Activated naive CD4-positive, alpha-beta T cell treated with anti-CD3 and anti-CD28 coated beads, Interleukin-2, amount 50 U/mL, for 72 hours (primary cell): ENCODE measurements at regions not wholly inside any gene's neighbourhood (a gene's known extent, or its start where the extent isn't known, plus 50 kb on each side); places are given as distances from the start of the nearest gene placed in this dataset.

ENCODE experiments used
- ATAC-seq, 2 donors: fragments of 150-1000 bp; cut with Tn5 transposase; 2 replicates each; pipeline ENCODE4 v1.10.0; 2021; ENCODE audit warnings: mild to moderate bottlenecking in 2 of 2, moderate library complexity in 2 of 2
- DNase-seq, 2 donors: peaks; one replicate each; pipeline ENCODE4 v3.0.0; 2021 to 2022; ENCODE audit warnings: low spot score in 2 of 2
- H3K27ac Mint-ChIP-seq, 2 donors: one replicate each; pipeline ENCODE4 v1.8.0; 2022; ENCODE audit warnings: mild to moderate bottlenecking in 2 of 2, mixed read lengths in 2 of 2
- H3K36me3 Mint-ChIP-seq, 2 donors: one replicate each; pipeline ENCODE4 v1.8.0; 2022; ENCODE audit warnings: mixed read lengths in 2 of 2
- H3K9me3 Mint-ChIP-seq, 2 donors: one replicate each; pipeline ENCODE4 v1.8.0; 2022; ENCODE audit warnings: mixed read lengths in 2 of 2

GRCh38 chr3:80099559-80100066, 331.8 kb upstream of the ROBO1 start:
- DNase-seq (no peak), ATAC-seq (no peak)
- no peaks in the 10 kb centered on the region for H3K36me3 Mint-ChIP-seq
- H3K27ac Mint-ChIP-seq, result no peak overlapping the region
- H3K9me3 Mint-ChIP-seq, result peaks cover 6 to 9% of the 10 kb centered on the region in 2 donors

- Mint-ChIP-seq H3K36me3 (no peaks in the 10 kb centered on the region), H3K27ac (no peak overlapping the region), H3K9me3 (peaks cover 7 to 10% of the 10 kb centered on the region in 2 donors)
- DNase-seq (no peak), ATAC-seq (no peak)
These were observed 329.9 kb upstream of the ROBO1 start for GRCh38 chr3:80097674-80098073.

- ATAC-seq (no peak), DNase-seq (no peak)
- Mint-ChIP-seq H3K27ac (no peak overlapping the region), H3K36me3 (no peaks in the 10 kb centered on the region), H3K9me3 (peaks cover 7 to 10% of the 10 kb centered on the region in 2 donors)
These were observed 329.1 kb upstream of the ROBO1 start for GRCh38 chr3:80096909-80097308.

GRCh38 chr3:80094589-80094988, 326.8 kb upstream of the ROBO1 start:
- H3K36me3 Mint-ChIP-seq, result no peaks in the 10 kb centered on the region
- DNase-seq (no peak), ATAC-seq (no peak)
- H3K27ac Mint-ChIP-seq, result no peak overlapping the region
- H3K9me3 Mint-ChIP-seq, result peaks cover 7 to 8% of the 10 kb centered on the region in 2 donors

GRCh38 chr3:80087767-80088166, 320.0 kb upstream of the ROBO1 start:
- H3K9me3 Mint-ChIP-seq, result peaks cover 7 to 11% of the 10 kb centered on the region in 2 donors
- H3K27ac Mint-ChIP-seq, result no peak overlapping the region
- ATAC-seq (no peak), DNase-seq (no peak)
- H3K36me3 Mint-ChIP-seq, result no peaks in the 10 kb centered on the region

- Mint-ChIP-seq H3K9me3 (peaks cover 7 to 15% of the 10 kb centered on the region in 2 donors), H3K36me3 (no peaks in the 10 kb centered on the region), H3K27ac (no peak overlapping the region)
- ATAC-seq (no peak), DNase-seq (no peak)
These were observed 318.6 kb upstream of the ROBO1 start for GRCh38 chr3:80086426-80086825.

- no peak overlapping the region for H3K27ac Mint-ChIP-seq
- DNase-seq (no peak), ATAC-seq (no peak)
- H3K36me3 Mint-ChIP-seq, result no peaks in the 10 kb centered on the region
- H3K9me3 Mint-ChIP-seq, result peaks cover 19 to 24% of the 10 kb centered on the region in 2 donors
These were observed 312.1 kb upstream of the ROBO1 start for GRCh38 chr3:80079886-80080285.

GRCh38 chr3:80068459-80068858, 300.7 kb upstream of the ROBO1 start:
- Mint-ChIP-seq H3K27ac (no peak overlapping the region), H3K9me3 (peaks cover 25% of the 10 kb centered on the region in 2 donors), H3K36me3 (peaks cover 0 to 4% of the 10 kb centered on the region in 2 donors)
- DNase-seq, result no peak
- ATAC-seq, result no peak

- no peak for ATAC-seq
- Mint-ChIP-seq H3K36me3 (peaks cover 0 to 7% of the 10 kb centered on the region in 2 donors), H3K9me3 (peaks cover 16 to 27% of the 10 kb centered on the region in 2 donors), H3K27ac (no peak overlapping the region)
- DNase-seq, result no peak
These were observed 295.7 kb upstream of the ROBO1 start for GRCh38 chr3:80063535-80063934.

- H3K36me3 Mint-ChIP-seq, result peaks cover 0 to 4% of the 10 kb centered on the region in 2 donors
- DNase-seq (no peak), ATAC-seq (no peak)
- H3K27ac Mint-ChIP-seq, result no peak overlapping the region
- H3K9me3 Mint-ChIP-seq, result peaks cover 7 to 27% of the 10 kb centered on the region in 2 donors
These were observed 292.9 kb upstream of the ROBO1 start for GRCh38 chr3:80060664-80061063.

- Mint-ChIP-seq H3K27ac (no peak overlapping the region), H3K36me3 (no peaks in the 10 kb centered on the region), H3K9me3 (peaks cover 17 to 18% of the 10 kb centered on the region in 2 donors)
- ATAC-seq (no peak), DNase-seq (no peak)
These were observed 287.5 kb upstream of the ROBO1 start for GRCh38 chr3:80055306-80055705.

- H3K27ac Mint-ChIP-seq, result no peak overlapping the region
- no peak for ATAC-seq
- H3K9me3 Mint-ChIP-seq, result peaks cover 10 to 18% of the 10 kb centered on the region in 2 donors
- peaks cover 0 to 4% of the 10 kb centered on the region in 2 donors for H3K36me3 Mint-ChIP-seq
- DNase-seq, result no peak
These were observed 284.5 kb upstream of the ROBO1 start for GRCh38 chr3:80052271-80052670.

- Mint-ChIP-seq H3K9me3 (peaks cover 10 to 18% of the 10 kb centered on the region in 2 donors), H3K27ac (no peak overlapping the region), H3K36me3 (peaks cover 0 to 4% of the 10 kb centered on the region in 2 donors)
- DNase-seq, result no peak
- ATAC-seq, result no peak
These were observed 283.8 kb upstream of the ROBO1 start for GRCh38 chr3:80051602-80051962.

GRCh38 chr3:80050826-80051601, 283.2 kb upstream of the ROBO1 start:
- peaks cover 0 to 4% of the 10 kb centered on the region in 2 donors for H3K36me3 Mint-ChIP-seq
- no peak overlapping the region for H3K27ac Mint-ChIP-seq

GRCh38 chr3:80043226-80043625, 275.4 kb upstream of the ROBO1 start:
- ATAC-seq, result no peak
- Mint-ChIP-seq H3K27ac (no peak overlapping the region), H3K36me3 (no peaks in the 10 kb centered on the region), H3K9me3 (no peaks in the 10 kb centered on the region)
- DNase-seq, result no peak

More at GRCh38 chr3:80050826-80051601, 283.2 kb upstream of the ROBO1 start:
- peaks cover 10 to 18% of the 10 kb centered on the region in 2 donors for H3K9me3 Mint-ChIP-seq
- DNase-seq, result no peak
- ATAC-seq, result no peak

GRCh38 chr3:80040067-80040466, 272.3 kb upstream of the ROBO1 start:
- ATAC-seq, result no peak
- H3K9me3 Mint-ChIP-seq, result peaks cover 0 to 10% of the 10 kb centered on the region in 2 donors
- H3K36me3 Mint-ChIP-seq, result no peaks in the 10 kb centered on the region
- DNase-seq, result no peak
- H3K27ac Mint-ChIP-seq, result no peak overlapping the region

- Mint-ChIP-seq H3K36me3 (no peaks in the 10 kb centered on the region), H3K27ac (no peak overlapping the region)
These were observed 268.4 kb upstream of the ROBO1 start for GRCh38 chr3:80036176-80036575.

GRCh38 chr3:80035021-80035420, 267.2 kb upstream of the ROBO1 start:
- ATAC-seq, result no peak

More at GRCh38 chr3:80036176-80036575, 268.4 kb upstream of the ROBO1 start:
- H3K9me3 Mint-ChIP-seq, result peaks cover 0 to 11% of the 10 kb centered on the region in 2 donors
- DNase-seq, result no peak
- no peak for ATAC-seq

More at GRCh38 chr3:80035021-80035420, 267.2 kb upstream of the ROBO1 start:
- Mint-ChIP-seq H3K27ac (no peak overlapping the region), H3K9me3 (peaks cover 0 to 11% of the 10 kb centered on the region in 2 donors), H3K36me3 (no peaks in the 10 kb centered on the region)
- DNase-seq, result no peak
